SK-N-MC (cell line): ENCODE measurements at regions not wholly inside any gene's neighbourhood (a gene's known extent, or its start where the extent isn't known, plus 50 kb on each side); places are given as distances from the start of the nearest gene placed in this dataset.

Experiments used
- DNase-seq: peaks from one replicate; pipeline ENCODE4 v3.0.0-alpha.2; 2011; ENCODE audit warnings: low read depth, low spot score
- H3K27ac ChIP-seq: fragments of 200-600 bp; sonication (generic); 2 replicates; pipeline ENCODE4 v1.5.1; 2016; ENCODE audit warnings: mixed run types
- H3K36me3 ChIP-seq: fragments of 200-600 bp; sonication (generic); 2 replicates; pipeline ENCODE4 v1.6.1; 2017; ENCODE audit warnings: antibody characterized with exemption, low read length, mixed read lengths; ENCODE audit not compliant: insufficient read depth
- H3K4me3 ChIP-seq: fragments of 200-600 bp; sonication (generic); 2 replicates; pipeline ENCODE4 v1.5.1; 2016
- H3K9ac ChIP-seq: fragments of 200-600 bp; sonication (generic); 2 replicates; pipeline ENCODE4 v1.8.0; 2017; ENCODE audit warnings: mixed run types, mixed read lengths; ENCODE audit not compliant: insufficient read length
- H3K9me3 ChIP-seq: fragments of 200-600 bp; sonication (generic); 2 replicates; pipeline ENCODE4 v1.6.1; 2017; ENCODE audit warnings: low read depth, mild to moderate bottlenecking, antibody characterized with exemption, low read length, moderate library complexity, mixed read lengths
- EZH2 ChIP-seq: fragments of 200-600 bp; sonication (generic); IDR thresholded peaks from one replicate; pipeline ENCODE4 v1.6.1; 2017; ENCODE audit warnings: antibody characterized with exemption
- FOXP2 ChIP-seq: optimal IDR thresholded peaks from 2 replicates; pipeline ENCODE3; 2011; ENCODE audit warnings: mild to moderate bottlenecking, moderate library complexity; ENCODE audit not compliant: insufficient read depth; ENCODE audit errors: extremely low read length, control extremely low read depth
- POLR2AphosphoS5 ChIP-seq: IDR thresholded peaks from 2 replicates; pipeline ENCODE4 v1.6.1; 2012; ENCODE audit warnings: mild to moderate bottlenecking, low read depth, low read length, borderline replicate concordance

DNA sequence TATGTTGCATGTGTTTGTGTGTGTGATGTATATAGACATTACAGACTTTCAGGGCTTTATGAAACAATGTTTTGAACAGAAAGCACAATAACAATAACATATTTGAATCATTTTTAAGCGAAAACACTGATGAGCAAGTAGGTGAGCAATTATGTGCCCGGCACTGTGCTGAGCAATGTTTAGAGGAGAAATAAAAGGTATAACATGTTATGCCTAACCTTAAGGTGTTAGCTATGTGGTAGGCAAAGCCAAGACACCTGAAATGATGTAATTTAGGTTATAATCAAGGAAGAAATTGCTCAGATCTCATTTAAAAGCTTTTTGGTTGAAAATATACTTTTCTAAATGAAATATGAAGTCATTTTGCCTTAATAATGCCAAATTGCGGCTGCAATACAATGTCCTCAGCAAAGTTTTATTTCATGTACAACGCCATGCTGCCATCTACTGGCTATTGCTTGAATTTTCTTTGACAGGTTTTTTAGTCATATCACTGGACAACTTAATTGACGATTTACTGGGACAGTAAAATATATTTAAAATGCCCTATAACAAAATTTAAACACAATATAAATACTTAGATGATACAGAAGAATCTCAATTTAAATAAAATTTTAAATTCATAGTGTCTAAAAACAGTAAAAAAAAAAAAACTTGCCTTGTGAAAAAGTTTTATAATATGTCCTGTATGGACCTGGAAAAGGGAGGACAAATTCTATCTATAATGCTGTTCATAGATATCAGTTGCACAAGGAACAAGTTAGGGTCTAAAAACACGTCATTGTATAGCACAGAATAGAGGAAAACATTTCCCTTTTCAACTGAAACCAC, 131.1 kb upstream of the CDK1 start:
- peak; percentile 22 for DNase-seq

GRCh38 chr10:60645980-60646379, 132.3 kb upstream of the CDK1 start:
- no peaks in the 10 kb centered on the region for H3K36me3 ChIP-seq
- no peak for DNase-seq
- no peak for TF ChIP-seq FOXP2
- TF ChIP-seq POLR2AphosphoS5, result no peak
- TF ChIP-seq EZH2, result no peak
- no peak overlapping the region for H3K4me3 ChIP-seq
- no peak overlapping the region for H3K27ac ChIP-seq
- no peak overlapping the region for H3K9ac ChIP-seq
- H3K9me3 ChIP-seq, result no peaks in the 10 kb centered on the region

More for the DNA sequence above, 131.1 kb upstream of the CDK1 start:
- no peaks in the 10 kb centered on the region for H3K9me3 ChIP-seq
- TF ChIP-seq EZH2 (no peak), POLR2AphosphoS5 (no peak), FOXP2 (no peak)
- H3K36me3 ChIP-seq, result no peaks in the 10 kb centered on the region
- H3K4me3 ChIP-seq, result no peak overlapping the region
- no peak overlapping the region for H3K9ac ChIP-seq
- no peak overlapping the region for H3K27ac ChIP-seq

DNA sequence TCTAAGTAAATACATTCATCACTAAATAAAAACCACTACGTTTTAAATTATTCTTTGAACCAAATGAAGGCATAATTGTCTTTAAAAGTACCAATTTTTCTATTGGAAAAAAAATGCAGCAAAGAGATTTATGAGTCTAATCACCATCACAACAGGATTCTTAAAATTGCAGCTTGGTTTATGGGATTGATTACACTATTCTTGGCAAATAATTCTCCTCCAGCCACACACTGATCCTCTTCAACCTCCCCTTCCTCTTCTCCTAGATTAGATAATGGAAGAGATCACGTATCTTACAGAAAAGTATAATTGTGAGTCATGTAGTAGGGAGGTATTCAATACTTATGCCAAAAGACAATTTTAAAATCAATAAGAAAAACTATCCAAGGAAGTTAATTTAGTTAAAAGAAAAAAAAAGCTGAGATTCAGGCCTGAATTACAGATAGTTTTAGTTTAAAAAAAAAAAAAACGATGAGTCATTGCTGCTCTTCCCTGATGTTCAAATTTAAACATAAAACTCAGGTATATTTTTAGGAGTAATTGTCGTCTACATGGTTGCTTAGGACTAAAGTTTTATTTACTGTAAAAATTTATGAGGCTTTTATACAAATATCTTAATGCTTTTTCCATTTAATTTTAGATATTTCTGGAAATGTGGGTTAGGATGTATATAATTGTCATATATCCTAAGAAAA, 133.7 kb upstream of the CDK1 start:
- Histone ChIP-seq H3K36me3 (no peaks in the 10 kb centered on the region), H3K9ac (no peak overlapping the region), H3K27ac (peak overlapping the region; percentile 25; the same call in 1 of the 2 replicates), H3K9me3 (no peaks in the 10 kb centered on the region), H3K4me3 (no peak overlapping the region)
- TF ChIP-seq EZH2, result no peak
- no peak for TF ChIP-seq FOXP2
- no peak for TF ChIP-seq POLR2AphosphoS5
- no peak for DNase-seq

DNA sequence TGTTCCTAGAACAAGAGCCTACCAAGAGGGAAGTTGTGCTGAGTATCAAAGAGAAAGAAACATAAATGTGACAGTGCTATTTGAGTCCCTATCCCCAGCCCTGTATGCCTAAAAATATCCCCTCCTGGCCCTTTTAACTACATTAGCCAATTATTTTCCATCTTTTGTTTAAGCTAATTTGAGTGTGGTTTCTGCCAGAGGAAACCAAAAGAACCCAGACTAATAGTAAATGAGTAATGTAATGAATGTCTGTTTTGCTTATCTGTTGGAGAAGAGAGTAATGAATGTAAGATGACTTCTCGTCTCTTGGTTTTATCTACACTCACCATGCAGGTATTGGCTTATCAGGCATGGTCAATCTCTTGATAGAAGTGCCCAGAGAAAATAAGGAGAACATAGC, 134.4 kb upstream of the CDK1 start:
- Histone ChIP-seq H3K36me3 (no peaks in the 10 kb centered on the region), H3K4me3 (no peak overlapping the region), H3K27ac (0 out of 2 replicates have a peak overlapping the region, but pooled peaks have one; percentile 25), H3K9ac (no peak overlapping the region), H3K9me3 (no peaks in the 10 kb centered on the region)
- no peak for DNase-seq
- TF ChIP-seq FOXP2 (no peak), POLR2AphosphoS5 (no peak), EZH2 (no peak)

GRCh38 chr10:60629332-60629731, 148.9 kb upstream of the CDK1 start:
- TF ChIP-seq FOXP2, result no peak
- TF ChIP-seq EZH2, result no peak
- TF ChIP-seq POLR2AphosphoS5, result no peak
- Histone ChIP-seq H3K9me3 (no peaks in the 10 kb centered on the region), H3K27ac (no peak overlapping the region), H3K4me3 (no peak overlapping the region), H3K9ac (no peak overlapping the region), H3K36me3 (no peaks in the 10 kb centered on the region)
- no peak for DNase-seq

DNA sequence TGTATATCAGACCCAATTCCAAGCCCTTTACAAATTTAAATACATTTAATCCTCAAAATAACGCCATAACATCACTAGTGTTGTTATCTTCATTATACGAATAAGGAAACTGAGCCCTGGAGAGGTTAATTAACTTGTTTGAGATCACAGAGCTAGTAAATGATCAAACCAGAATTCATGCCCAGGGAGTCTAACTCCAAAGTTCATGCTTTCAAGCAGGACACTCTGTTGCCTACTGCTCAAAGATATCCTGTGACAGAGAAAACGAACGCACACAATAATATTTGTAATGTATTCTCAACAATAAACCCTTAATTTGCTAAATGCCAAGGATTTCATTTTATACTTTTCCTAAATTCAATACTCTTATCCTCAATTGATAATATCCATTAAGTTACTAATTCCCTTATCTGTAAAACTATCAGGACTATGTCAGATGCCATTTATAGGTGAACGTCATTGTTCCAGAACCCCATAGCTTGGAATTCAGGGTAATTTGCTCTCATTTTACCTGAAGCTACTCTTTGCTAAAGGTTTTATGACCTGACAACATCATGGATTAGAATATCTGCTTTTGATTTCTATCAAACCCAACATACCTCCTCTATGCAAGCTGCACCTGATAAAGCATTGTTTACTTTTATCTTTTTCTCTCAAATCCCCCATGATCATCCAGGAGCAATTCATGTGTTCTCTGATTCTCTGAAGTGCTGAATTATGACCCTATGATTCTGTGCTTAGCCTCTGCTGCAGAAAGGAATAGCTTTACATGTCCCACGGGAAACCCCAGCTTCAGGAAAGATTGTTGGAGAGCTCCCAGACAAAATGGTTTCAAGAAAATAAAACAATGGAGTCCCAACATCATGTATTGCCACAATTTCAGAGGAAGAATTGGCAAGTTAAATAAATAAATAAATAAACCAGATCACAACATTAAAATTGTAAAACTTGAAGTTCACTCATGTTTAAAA, 150.2 kb upstream of the CDK1 start:
- Histone ChIP-seq H3K27ac (no peak overlapping the region), H3K4me3 (no peak overlapping the region), H3K9ac (no peak overlapping the region), H3K9me3 (no peaks in the 10 kb centered on the region), H3K36me3 (no peaks in the 10 kb centered on the region)
- no peak for DNase-seq
- TF ChIP-seq FOXP2 (no peak), EZH2 (no peak), POLR2AphosphoS5 (no peak)

DNA sequence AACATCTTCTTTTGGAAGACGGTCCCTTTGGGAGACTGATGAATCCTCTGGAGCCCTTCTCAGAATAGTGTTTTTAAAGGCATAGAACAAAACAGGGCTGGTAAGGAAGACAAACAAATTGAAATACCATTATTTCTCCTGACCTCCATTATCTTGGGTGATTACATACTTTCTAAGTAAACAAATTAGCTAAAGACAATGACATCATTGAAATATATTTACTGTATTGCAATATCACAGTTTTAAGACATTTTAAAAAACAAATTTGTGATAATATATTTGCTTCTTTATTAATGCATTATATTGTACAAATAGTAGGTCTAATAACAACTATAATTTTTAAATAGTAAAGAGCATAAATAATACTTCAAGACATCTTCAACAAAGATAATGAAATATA, 152.2 kb upstream of the CDK1 start:
- Histone ChIP-seq H3K27ac (no peak overlapping the region), H3K4me3 (no peak overlapping the region), H3K36me3 (no peaks in the 10 kb centered on the region), H3K9ac (no peak overlapping the region), H3K9me3 (no peaks in the 10 kb centered on the region)
- TF ChIP-seq POLR2AphosphoS5, result no peak
- no peak for TF ChIP-seq EZH2
- TF ChIP-seq FOXP2, result no peak
- no peak for DNase-seq

DNA sequence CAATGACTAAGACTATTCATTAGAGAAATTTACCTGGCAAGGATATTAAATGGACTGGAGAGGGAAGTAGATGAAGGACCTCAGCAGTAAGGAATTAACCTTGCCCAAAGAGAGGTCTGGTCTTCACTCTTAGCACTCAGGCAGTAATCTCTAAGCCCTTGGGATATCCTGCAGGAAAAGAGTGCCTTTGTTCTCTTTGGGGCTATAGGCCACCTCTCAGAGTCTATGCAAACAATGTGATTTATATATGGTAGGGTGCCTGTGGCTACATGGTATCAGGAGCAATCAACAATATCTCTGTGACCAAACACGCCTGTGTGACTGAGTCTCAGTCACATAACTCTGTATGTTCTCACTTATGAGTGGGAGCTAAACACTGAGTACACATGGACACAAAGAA, 154.7 kb upstream of the CDK1 start:
- Histone ChIP-seq H3K36me3 (no peaks in the 10 kb centered on the region), H3K9ac (no peak overlapping the region), H3K27ac (no peak overlapping the region), H3K9me3 (no peaks in the 10 kb centered on the region), H3K4me3 (no peak overlapping the region)
- TF ChIP-seq POLR2AphosphoS5 (no peak), EZH2 (no peak), FOXP2 (no peak)
- DNase-seq, result no peak
